ENCODE measurements at regions not wholly inside any gene's neighbourhood (a gene's known extent, or its start where the extent isn't known, plus 50 kb on each side); places are given as distances from the start of the nearest gene placed in this dataset.
"Not testable (repeated sequence)": the region's sequence is repeated elsewhere in the genome, so short reads cannot be mapped to it uniquely, and the experiment has no call there.

DNA sequence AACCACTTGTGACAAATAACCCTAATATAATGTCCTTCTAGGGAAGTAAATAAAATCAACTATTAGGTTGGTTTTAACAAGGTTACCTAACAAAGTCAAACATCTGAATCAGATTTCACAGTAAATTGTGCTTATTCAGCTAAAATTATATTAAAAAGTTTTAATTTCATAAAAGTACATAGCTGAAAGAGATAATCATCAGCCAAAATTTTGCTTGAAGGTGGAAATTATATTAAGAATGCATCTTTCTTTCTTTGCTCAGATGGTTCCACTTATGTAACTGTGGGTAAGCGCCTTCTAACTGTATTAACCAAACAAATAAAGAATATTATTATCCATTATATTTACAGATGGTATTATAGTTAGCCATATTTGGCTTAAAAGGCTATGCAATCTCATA is 2840.3 kb upstream of the PCDH20 start:
- DNase-seq, result no peak

GRCh38 chr13:64248371-64249065 is 2832.9 kb upstream of the PCDH20 start:
- DNase-seq, result no peak

GRCh38 chr13:64239372-64239771 is 2823.7 kb upstream of the PCDH20 start:
- no peak for DNase-seq

- no peak for DNase-seq
These were observed 2818.6 kb upstream of the PCDH20 start for GRCh38 chr13:64234255-64234654.

DNA sequence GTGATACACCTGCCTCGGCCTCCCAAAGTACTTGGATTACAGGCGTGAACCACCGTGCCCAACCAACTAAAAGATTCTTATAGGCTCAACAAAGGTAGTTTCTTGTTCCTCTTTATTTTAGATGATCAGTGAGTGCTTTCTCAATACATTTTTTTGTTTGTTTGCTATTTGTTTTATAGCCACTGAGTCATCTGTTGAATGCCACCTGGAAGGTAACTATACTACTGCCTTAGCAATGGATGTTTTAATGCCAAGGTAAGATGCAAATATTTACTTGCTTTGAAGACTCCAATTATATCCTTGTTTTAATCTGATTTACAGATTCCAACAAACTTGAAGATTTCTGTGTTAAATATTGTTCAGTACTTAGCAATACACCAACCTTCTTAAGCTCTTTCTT is 2807.4 kb upstream of the PCDH20 start:
- DNase-seq, result no peak

DNA sequence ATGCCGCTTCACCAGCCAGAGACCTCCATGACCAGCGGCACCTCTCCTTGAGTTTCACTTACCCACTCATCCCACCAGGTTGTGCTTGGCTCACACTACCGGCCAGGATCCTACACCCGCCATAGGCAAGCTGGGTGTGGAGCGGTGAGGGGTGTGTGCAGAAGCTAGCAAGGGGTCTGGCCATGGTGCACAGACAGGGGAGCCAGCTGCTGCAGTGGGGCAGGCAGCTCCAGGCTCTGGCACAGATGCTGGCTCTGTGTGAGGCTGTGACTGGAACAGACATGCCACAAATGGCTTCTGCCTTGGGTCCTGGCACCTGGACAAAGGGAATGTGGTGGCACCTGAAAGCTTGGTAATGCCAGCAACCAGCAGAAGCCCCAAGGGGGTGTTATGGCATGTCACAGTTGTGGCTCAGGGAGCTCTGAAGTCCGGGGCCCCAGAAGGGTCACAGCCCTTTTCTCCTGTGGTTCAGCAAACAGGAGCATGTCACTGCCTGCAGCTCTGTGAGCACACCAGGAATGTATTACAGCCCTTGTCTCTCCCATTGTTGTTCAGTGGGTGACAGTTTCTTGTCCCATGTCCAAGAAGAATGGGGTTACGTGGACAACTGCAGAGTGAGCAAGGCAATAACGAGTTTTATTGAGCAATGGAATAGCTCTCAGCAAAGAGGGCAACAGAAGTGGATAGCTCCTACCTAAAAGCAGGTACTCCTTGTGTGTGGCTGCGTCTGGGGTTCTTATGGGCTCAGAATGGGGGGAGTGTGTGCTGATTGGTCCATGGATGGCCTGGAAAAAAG is 2791.0 kb upstream of the PCDH20 start:
- no peak for DNase-seq

DNA sequence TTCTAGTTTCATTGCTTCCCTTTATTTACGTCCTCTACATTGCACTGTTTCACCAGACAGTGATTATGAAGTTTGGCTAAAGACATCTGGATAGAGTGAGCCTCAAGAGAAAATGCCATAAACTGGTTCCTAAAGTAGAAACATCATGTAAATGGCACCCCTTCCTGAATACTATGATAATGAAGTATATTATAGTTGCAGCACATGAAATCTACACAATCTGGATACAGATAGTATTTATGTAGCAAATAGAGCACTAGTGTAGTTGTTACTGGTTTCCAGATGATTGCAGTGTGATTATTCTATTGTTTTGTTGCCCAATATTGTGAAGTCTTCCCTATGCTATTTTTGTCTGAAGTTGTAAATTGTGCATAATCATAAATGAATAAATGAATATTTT is 2786.9 kb upstream of the PCDH20 start:
- no peak for DNase-seq

DNA sequence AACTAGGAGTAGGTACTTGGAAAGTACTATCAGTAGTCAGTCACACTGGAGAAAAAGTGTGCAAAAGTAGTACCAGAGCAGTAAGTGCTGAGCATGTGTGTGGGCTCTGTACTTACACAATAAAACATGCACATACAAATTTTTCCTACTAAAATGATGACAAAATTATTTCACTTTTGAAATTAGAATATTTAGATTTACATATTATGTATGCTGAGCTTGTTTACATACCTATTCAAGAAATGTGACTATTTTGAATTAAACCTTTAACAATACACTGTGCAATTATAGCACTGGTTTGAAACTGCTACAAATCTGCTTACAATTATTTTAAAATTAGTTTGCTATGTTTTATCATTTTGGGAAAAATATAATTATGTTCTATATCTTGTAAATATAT is 2781.6 kb upstream of the PCDH20 start:
- DNase-seq, result no peak

GRCh38 chr13:64186503-64187250 is 2771.0 kb upstream of the PCDH20 start:
- no peak for DNase-seq

- DNase-seq, result no peak
These were observed 2770.4 kb upstream of the PCDH20 start for GRCh38 chr13:64186071-64186470.

- DNase-seq, result no peak
These were observed 2765.1 kb upstream of the PCDH20 start for GRCh38 chr13:64180756-64181155.

DNA sequence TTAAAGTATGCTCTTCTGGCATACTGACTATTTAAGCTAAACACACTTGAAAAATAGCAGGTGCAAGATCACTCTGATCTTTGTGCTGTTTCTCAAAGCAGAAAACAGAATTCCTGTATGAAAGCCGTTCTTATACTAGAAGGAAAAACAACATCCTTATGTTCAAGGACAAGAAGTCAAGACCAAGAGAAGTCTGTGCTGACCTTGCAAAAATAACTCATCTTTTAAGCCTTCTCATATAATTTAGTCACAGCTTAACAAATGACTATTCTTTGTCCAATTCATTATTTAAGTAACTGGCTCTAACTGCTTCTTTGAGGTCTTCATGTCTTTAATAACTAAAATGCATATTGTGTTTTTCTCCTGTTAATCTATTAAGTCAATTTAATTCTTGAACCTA is 2750.2 kb upstream of the PCDH20 start:
- no peak for DNase-seq

DNA sequence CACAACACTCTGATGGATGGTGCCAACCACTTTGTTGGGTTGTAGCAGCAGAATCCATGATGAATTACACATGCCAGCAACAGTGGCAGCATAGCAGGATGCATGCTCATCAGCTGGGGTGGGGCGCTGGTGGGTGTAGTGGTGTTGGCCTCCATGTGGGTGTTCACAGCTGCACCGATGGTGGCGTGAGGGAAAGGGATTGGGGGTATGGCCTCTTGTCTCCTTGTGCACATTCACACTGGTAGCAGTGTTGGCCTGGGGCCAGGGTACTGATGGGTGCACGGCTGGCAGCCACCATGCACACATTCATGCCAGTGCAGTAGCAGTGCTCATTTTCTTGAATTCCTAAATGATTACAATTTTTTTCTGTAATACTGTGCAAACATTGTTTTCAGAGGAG is 2748.8 kb upstream of the PCDH20 start:
- DNase-seq, result no peak

DNA sequence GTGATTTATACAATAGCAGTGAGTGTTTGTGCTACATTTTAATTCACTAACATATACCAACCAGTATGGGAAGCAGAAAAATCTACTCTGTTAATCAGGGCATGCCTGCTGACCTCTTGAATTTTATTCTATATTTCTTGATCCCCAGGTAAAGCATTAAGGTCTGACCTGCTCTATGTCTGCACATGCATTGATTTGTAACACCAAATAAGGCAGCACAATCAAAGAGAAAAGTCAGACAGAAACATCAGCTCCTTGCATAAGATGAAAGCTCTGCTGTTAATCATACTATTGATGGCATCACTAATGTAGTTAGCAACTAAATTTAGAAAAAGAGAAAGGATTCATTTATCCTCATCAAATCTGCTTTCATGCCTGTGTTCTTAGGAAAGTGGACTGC is 2744.8 kb upstream of the PCDH20 start:
- no peak for DNase-seq

GRCh38 chr13:64158908-64159307 is 2743.3 kb upstream of the PCDH20 start:
- no peak for DNase-seq

DNA sequence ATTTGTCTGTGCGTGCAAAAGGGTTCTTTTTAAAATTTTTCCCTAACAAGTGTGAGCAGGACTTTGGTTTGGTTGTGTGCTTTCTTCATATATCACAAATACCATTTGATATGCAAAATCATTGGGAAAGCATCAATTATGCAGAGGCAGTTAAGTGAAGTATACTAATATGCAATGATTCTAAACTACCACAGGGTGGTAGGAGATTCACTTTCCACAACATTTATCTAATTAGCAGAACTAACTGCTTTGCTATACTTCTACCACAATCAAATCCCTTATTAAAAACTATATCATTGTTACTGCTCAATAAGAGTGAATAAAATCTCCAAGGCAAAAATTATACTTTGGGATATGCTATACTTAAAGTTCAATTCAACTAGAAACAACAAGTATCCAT is 2738.9 kb upstream of the PCDH20 start:
- DNase-seq, result no peak

DNA sequence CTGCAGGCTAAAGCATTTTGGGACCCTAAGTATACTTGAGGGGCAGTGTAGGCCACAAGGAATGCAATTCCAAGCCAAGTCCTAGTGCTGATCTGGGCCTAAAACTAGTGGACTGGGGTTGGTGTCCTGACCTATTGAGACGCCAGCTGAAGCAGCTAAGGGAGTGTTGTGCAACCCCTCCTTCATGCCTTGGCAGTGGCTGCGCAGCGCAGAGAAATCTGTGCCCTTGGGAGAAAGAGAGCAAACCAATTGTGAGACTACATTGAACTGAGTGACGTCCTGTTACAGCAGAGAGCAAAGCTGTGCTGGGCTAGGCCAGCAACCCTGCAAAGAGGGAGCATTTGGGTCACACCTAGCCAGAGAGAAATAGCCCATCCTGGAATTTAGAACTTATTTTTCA is 2715.0 kb upstream of the PCDH20 start:
- no peak for DNase-seq

DNA sequence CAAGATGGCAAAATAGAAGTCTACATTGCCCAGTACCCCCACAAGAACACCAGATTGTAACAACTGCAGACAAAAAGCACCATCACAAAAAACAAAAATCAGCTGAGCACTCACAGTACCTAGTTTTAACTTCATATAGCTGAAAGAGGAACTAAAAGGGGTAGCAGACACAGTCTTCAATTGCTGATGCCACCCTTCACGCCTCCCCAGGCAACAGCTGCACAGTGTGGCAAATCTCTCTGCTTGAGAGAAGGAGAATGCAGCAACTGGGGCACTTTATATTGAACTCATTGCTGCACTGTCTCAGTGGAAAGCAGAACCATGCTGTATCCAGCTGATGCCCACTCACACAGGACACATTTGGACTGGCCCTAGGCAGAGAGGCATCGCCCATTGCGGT is 2714.5 kb upstream of the PCDH20 start:
- no peak for DNase-seq

GRCh38 chr13:64127856-64128255 is 2712.2 kb upstream of the PCDH20 start:
- DNase-seq, result no peak

GRCh38 chr13:64127192-64127591 is 2711.5 kb upstream of the PCDH20 start:
- DNase-seq, result no peak

GRCh38 chr13:64121023-64121709 is 2705.5 kb upstream of the PCDH20 start:
- DNase-seq, result not testable (repeated sequence)

- DNase-seq, result no peak
These were observed 2684.3 kb upstream of the PCDH20 start for GRCh38 chr13:64099994-64100393.

DNA sequence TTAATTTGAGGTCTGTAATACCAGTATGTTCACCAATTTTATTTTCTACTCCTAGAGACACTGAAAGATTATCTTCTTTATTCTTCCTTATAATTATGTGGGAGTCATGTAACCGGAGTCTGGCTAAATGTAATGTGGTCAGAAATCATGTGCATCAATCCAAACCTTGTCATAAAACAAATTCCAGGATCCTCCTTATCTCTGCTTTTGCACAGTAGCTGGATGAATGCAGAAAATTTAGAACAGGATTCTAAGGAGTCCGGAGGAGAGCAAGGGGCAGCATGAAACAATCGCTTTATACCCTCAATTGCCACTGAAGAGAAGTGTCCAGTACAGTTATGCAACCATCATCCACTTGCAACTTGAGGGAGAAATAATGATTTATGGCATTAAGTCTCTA is 2674.7 kb upstream of the PCDH20 start:
- no peak for DNase-seq

Data from hippocampal formation (tissue), 2 donors.